GDM1 (cell line): ENCODE measurements at regions not wholly inside any gene's neighbourhood (a gene's known extent, or its start where the extent isn't known, plus 50 kb on each side); places are given as distances from the start of the nearest gene placed in this dataset.

ENCODE experiments used
- DNase-seq: peaks from one replicate; lab custom pipeline; 2025; lab: John Stamatoyannopoulos, UW

DNA sequence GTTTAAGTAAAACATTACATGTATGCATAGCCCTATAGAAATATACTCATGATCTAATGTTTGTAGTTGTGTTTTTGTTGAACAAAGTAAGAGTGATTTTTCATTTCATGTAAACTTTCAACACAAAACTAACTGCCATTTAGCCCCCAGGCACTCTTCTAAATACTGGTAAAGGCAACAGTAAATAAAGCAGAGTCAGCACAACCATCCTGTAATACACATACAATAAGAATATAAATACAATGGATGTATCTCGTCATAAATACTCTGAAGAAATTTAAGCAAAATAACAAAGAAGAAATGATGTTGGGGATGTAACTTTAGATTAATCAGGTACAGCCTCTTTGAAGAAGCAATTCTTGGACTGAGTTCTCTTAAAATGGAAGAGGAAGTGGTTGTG lies 821.2 kb downstream of the ARAP2 start:
- no peak for DNase-seq

DNA sequence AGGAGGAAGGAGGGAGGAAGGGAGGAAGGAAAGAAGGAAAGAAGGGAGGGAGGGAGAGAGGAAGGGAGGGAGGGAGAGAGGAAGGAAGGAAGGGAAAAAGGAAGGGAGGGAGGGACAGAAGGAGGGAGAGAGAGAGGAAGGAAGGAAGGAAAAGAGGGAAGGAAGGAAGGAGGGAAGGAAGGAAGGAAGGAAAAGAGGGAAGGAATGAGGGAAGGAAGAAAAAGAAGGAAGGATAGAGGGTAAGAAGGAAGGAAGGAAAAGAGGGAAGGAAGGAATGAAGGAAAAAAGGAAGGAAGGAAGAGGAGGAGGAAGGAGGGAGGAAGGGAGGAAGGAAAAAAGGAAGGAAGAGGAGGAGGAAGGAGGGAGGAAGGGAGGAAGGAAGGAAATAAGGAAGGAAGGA lies 796.8 kb downstream of the ARAP2 start:
- DNase-seq = no peak

DNA sequence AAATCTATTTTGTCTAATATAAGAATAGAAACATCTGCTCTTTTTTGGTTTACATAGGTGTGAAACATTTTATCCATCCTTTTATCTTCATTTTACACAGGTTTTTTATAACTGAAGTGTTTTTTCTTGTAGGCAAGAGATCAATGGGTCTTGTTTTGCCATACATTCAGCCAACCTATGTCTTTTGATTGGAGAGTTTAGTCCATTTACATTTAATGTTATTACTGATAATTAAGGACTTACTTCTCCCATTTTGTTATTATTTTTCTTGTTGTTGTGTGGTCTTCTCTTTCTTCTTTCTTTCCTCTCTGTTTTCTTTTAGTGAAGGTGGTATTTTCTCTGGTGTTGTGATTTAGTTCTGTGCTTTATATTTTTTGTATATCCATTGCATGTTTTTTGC lies 785.3 kb downstream of the ARAP2 start:
- no peak for DNase-seq

DNA sequence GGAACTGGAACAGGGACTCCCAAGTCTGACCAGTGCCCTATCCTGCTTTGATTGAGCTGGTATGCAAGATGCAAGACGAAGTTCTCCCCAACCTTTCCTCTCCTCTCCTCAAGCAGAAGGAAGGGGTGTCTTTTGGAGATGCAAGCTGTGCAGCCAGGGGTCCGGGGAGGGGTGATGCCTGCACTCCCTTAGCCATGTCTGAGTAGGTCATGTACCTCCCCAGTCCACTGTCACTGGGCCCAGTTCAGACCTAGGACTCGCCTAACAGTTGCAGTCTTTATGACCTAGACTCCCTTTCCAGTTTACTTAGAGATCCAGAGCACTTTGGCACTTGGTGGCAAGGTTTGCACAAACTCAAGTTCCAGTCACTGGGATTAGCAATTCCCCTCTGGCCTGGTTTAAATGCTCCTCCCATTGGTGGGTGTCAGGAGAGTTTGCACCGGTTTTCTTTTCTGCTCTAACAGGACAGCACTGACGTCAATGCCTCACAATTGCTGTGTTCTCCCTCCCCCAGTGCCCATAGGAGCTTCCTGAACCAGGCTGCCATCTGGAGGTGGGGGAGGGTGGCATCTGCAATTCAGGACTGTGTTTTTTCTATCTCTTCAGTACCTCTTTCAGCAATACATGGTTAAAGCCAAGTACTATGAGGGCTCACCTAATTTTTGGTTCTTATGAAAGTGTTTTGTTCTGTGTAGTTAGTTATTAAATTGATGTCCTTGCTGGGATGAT lies 782.2 kb downstream of the ARAP2 start:
- peak; percentile 11 for DNase-seq

DNA sequence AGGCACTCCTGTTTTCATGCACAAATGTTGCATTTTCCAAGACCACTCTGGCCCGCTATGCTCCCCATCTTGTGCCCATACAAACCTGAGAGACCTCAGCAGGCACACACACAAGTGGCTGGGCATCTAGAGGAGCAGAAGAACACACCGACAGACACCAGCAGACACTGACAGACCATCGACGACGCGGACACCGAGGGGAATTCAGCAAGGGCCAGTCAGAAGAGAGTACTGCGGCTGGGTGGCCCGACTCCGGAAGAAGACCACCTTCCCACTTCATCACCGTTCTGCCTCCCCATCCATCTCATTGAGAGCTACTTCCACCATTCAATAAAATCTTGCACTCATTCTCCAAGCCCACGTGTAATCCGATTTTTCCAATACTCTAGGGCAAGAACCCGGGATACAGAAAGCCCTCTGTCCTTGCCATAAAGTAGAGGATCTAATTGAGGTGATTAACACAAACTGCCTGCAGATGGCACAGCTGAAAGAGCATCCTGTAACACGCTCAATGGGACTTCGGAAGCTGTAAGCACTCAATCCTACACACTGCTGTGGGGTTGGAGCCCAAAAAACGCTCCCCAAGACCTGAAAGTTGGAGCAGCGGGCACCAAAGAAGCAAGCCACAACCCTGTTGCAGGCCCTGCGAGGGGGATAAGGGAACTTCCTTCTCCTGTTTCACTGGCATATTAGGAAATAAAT lies 780.9 kb downstream of the ARAP2 start:
- no peak for DNase-seq

DNA sequence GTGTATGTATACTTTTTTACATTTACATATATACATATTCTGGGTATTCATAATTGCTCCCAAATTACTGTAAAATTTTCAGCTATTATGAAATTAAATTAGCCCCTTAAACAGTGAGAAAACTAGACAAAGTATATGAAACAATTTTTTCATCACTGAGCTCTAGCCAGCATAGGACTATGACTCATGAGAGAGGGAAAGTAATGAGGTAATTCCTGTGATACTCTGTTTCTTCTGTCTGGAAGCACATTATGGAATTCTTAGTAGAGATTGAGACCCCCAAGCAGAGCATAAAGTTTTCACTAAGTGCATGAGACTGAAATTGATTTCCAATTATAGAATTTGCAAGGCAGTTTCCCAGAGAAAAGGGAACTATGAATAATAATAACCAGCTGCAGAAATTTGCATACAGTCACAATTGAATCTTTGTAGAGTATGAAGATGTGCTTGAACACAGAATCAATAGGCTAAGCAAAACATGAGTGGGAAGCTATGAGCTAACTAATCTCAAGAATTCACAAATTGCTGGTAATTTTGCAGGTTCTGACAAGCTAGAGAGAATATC lies 779.3 kb downstream of the ARAP2 start:
- no peak for DNase-seq

DNA sequence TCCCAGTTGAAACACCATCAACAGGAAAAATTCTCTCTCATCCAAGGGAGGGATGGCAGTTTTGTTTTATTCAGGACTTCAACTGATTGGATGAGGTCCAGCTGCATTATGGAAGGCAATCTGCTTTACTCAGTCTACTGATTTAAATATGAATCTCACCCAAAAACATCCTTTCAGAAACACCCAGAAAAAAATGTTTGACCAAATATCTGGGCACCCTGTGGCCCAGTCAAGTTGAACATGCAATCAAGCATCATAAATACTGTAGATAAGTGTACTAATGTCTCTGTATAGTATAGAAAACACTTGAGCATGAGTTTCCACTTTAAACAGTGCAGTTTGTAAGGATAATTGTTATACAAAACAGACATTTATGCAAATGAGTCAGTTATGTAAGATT lies 753.2 kb downstream of the ARAP2 start:
- DNase-seq = no peak

DNA sequence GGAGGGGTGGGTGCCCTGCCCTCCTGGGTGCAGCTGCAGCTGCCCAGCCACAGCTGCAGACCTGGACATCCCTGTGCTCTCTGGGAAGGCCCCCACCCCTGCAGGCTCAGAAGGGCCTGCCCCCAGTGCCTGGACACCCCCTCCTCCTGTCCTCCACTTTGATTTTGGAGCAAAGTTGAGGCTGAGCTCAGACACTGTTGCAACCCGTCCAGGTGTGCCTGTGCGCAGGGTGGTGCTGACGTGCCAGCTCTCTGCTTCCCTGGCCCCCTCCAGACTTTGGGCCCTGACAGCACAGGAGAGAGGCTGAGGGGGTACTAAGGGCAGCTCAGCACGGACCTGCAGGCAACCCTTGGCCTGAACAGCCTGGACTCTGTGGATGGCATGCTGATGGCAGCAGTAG lies 750.3 kb downstream of the ARAP2 start:
- DNase-seq = no peak

DNA sequence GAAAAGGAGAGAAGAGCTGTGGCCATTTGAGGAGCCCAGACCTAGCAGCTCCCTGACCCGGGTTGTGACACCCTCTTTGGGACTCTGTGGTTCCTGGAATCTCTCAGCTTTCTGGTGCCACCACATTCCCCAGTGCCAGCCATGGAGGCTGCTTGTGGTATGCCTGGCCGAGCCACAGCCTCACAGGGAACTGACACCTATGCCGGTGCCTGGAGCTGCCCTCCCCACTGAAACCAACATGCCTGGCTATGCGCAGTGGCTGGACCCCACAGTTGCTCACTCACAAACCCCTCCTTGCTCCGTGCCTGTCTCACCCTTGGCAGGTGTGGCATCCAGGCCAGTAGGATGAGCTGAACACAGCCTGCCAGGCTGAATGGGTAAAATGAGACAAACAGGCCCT lies 749.4 kb downstream of the ARAP2 start:
- DNase-seq = no peak

DNA sequence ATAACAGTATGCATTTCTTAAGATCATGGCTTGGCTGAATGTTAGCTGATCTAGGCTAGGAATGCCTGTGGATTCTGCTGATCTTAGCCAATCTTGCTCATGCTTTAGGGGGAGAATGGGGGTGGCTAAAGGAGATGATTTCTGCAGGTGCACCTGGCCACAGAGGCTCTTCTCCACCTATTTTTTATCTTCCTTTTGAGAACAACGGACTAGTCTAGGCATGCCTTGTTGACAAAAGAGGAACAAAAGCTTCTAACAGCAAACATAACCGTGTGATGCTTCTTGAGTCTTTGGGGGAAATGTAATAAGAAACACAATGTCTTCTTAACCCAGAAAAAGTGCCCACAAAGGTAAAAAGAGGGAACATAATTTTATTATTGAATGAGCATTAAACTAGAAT lies 743.5 kb downstream of the ARAP2 start:
- DNase-seq = peak; percentile 23

DNA sequence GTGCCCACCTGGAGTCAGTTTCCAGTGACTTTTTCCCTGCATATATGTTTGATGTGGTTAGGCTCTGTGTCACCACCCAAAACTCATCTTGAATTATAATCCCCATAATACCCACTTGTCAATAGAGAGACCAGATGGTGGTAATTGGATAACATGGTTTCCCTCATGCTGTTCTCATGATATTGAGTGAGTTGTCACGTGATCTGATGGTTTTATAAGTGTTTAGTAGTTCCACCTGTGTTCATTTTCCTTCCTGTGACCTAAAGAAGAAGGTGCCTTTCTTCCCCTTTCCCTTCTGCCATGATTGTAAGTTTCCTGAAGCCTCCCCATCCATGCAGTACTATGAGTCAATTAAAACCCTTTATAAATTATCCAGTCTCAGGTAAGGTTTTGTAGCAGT lies 740.9 kb downstream of the ARAP2 start:
- DNase-seq = no peak

DNA sequence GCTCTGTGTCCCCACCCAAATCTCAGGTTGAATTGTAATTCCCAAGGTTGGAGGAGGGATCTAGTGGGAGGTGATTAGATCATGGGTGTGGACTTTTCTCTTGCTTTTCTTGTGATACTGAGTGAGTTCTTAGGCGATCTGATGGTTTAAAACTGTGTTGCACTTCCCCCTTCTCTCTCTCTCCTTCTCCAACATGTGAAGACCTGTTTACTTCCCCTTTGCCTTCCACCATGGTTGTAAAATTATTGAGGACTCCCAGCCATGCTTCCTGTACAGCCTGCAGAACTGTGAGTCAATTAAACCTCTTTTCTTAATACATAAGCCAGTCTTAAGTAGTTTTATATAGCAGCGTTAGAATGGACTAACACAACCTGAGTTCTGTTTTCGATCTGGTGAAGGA lies 738.2 kb downstream of the ARAP2 start:
- DNase-seq = peak; percentile 3

DNA sequence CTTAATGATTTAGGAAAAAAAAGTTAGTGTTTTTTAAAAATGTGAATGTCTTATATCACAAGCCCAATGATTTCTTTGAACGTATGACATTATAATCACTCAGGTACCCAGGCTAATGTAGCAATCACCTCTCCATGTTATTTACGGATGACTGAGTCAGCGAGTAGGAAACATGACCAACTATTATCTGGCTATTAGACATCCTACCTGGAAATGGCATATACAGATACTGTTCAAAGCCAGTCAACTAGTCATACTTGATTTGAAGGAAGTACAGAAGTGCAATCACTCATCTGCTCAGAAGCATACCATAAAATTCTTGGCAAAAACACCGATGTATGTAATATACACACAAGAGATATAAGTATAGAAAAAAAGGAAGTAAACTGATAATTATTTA lies 732.5 kb downstream of the ARAP2 start:
- DNase-seq = no peak

DNA sequence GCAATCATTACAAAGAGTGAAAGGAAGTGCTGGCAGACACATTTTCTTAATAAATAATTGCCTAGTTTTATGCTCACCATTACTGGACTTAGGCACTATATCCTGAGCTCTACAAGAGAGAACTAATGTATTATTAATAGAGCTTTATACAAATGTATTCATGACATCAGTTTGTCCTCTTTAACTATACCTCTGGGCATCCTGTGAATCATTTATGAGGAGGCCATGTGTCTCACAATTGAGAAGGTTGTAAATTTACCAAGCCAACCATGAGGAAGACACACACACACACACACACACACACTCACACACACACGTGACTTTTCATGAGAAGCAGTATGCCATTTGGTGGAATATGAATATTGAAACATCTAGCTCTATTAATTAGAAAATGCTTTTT lies 728.2 kb downstream of the ARAP2 start:
- no peak for DNase-seq

DNA sequence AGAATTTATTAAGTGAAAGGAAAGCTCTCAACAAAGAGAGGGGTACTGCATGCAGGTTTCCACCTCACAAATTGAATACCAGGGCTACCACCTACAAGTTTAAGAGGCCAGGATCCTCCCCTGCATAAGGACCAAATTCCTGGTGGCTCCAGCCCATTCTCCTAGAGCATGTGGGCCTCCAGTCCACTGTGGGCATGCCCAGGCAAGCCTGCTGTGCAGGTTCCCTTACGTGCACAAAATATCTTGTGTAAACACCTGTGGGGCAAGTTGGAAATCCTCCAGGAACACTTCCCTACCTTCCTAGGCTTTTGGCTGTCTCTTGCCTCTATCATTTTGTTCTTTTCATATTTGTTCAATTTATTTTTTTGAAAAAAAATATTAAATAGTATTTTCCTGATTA lies 724.3 kb downstream of the ARAP2 start:
- DNase-seq = no peak

DNA sequence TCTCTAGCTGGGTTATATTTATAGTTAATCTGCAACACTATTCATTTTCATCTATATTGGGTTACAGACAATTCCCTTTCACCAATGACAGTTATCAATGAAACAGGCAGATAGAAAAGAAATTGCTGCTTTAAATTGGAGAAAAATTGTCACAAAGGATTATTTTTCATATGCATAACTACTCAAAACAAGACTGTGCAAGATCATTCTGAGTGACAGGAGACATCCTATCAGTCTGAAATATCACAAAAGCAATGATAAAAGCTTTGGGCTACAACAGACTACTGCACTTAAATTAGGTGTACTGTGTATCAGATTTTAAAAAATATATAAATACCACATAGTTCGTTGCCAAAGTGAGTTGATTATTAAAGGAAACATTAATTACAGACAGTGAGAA lies 722.6 kb downstream of the ARAP2 start:
- DNase-seq = no peak

DNA sequence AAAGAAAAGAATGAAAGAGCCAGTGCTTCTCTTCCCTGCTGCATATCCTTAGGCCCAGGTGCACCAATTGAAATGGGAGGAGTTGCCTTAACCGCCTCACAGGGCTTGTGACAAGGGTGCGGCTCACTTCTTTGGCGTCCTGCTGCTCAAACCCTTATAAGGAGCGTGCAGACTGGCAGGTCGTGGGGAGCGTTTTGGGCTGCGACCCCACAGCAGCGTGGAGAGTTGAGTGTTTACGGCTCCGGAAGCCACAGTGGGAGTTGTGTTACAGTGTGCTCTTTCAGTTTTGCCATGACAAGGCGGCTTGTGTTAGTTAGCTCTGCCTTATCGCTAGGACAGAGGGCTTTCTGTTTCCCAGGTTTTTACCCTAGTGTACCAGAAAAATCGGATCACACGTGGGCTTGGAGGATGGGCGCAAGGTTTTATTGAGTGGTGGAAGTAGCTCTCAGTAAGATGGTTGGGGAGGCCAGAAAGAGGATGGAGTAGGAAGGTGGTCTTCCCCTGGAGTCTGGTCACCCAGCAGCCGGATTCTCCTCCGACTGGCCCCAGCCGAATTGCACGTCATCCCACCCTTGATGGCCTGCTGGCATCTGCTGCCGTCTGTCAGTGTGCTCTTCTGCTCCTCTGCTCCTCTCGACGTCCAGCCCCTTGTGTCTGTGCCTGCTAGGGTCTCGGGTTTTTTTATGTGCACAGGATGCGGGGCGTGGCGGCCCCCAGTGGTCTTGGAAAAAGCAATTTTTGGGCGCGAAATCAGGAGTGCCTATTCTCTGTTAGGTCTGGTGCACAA lies 718.9 kb downstream of the ARAP2 start:
- no peak for DNase-seq

DNA sequence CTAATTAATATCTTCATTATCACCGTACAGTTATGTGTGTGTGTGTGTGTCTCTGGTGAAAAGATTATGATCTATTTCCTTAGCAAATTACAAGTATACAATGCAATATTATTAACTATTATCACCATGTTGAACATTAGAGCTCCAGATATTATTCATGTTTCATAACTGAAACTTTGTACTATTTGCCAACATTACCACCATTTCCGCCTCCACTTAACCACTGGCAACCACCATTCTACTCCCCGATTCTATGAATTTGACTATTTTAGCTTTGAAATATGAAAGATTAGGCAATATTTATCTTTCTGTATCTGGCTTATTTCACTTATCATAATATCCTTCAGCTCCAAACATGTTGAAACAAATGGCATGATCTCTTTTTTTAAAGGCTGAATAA lies 717.9 kb downstream of the ARAP2 start:
- no peak for DNase-seq

DNA sequence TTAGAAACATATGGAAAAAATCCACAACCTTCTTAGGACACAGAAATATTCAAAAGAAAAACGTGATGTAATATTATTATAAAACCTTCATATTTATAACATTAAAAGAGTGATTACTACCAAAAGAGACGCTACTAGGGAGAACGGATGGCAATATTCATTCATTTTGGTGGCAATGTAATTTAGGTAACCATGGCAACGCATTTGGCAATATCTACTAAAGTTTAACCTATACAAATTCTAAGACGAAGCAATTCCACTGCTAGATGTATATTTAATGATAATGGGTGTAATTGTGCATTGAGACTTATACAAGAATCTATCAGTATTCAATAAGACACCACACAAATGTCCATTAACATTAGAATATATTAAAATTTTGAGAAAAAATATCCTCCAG lies 709.4 kb downstream of the ARAP2 start:
- DNase-seq = no peak

DNA sequence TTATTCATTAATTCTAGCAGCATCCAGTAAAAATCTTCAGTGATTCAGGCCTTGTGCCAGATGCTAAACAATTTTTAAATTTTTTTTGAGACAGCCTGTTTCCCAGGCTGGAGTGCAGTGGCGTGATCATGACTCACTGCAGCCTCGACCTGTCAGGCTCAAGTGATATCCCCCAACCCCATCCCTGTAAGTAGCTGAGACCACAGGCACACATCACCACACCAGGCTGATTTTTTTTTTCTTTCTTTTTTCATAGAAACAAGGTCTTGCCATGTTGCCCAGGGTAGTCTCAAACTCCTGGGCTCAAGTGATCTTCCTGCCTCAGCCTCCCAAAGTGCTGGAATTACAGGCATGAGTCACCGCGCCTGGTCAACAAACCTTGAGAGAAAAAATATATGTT lies 705.5 kb downstream of the ARAP2 start:
- DNase-seq = no peak

DNA sequence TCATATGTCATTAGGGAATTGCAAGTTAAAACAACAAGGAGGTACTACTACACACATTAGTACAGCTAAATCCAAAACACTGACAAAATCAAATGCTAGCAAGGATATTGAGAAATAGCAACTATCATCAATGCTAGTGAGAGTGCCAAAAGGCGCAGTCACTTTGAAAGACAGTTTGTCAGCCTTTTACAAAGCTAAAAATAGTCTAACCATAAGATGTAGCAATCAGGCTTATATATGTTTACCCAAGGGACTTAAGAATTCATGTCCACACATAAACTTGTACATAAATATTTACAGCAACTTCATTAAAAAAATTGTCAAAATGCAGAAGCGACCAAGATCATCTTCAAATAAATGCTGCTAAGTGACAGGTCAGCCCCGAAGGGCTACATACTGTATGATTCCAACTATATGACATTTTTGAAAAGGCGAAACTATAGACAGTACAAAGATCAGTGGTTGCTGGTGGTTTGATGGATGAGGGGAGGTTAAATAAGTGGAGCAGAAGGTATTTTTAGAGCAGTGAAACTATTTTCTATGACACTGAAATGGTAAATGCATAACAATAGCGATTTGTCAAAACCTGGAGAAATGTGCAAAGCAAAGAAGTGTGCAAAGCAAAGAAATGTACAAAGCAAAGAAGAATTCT lies 704.8 kb downstream of the ARAP2 start:
- DNase-seq = no peak

DNA sequence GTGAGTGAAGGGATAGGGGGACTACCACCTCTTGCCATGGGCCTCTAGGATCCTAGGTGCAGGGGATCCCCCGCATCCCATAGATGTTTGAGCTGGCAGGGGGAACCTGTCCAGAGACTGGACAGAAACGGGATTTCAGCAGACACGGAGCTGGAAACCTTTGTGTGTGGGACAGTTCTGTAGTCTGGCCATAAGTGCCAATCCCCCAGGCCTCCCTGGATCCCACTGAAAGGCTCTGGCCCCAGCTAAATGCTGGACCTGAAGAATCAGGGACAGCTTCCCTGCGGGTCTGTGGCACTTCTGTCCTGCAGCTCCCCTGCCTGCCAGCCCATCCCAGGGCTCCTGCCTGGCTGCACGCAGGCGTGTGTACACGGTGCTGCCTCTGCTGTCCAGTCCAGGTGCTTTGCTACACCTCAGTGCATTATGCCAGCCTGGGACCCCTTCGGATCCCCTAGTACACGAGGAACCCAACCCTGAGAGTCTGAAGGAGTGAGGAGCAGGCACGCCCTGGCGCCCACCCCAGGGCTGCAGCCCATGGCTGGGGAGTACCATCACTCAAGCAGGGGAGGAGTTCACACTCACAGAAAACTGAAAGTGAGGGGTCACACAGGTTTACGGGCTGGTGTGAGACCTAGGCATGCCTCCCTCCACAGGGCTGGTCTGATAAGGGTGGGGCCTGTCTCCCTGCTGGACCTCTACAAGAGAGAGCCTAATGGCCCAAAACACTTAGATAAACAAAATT lies 703.0 kb downstream of the ARAP2 start:
- no peak for DNase-seq
